HG03565 (cell line): ENCODE measurements at regions not wholly inside any gene's neighbourhood (a gene's known extent, or its start where the extent isn't known, plus 50 kb on each side); places are given as distances from the start of the nearest gene placed in this dataset.
"Not testable (repeated sequence)": the region's sequence is repeated elsewhere in the genome, so short reads cannot be mapped to it uniquely, and the experiment has no call there.

ENCODE experiments used
- ATAC-seq: cut with Tn5 transposase; IDR thresholded peaks from one replicate; pipeline ENCODE4 v1.9.1; 2021; ENCODE audit warnings: mild to moderate bottlenecking, moderate library complexity; ENCODE audit not compliant: unreplicated experiment

DNA sequence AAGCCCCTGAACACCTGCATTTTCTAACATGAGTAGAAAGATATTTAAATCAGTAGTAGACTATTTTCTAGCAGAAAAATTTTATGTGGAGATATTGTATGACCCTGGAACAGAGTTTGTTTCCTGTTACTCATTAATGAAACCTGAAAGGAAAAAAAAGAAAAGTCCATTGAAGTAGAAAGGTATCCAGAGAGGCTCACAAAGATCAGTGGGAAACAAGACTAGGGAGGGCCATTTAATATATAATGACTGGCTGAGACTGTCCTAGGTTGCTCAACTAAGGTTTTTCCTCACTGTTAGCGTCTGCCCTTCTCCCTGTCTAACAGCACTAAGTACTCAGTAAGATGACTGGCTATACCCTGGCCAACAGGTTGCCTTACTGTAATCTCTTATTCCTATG, 788.6 kb downstream of the GLUD2 start:
- no peak for ATAC-seq

DNA sequence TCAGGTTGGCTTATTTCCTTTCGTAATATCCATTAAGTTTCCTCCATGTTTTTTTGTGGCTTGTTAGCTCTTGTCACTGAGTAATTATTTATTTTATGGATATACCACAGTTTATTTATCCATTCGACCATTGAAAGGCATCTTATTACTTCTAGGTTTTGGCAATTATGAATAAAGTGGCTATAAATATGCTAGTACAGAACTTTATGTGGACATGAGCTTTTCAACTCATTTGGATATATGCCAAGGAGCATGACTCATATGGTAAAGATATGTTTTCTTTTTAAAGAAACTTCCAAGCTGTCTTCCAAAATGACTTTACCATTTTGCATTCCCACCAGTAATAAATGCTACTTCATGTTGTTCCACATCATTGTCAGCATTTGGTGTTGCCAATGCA, 803.6 kb downstream of the GLUD2 start:
- ATAC-seq: no peak

DNA sequence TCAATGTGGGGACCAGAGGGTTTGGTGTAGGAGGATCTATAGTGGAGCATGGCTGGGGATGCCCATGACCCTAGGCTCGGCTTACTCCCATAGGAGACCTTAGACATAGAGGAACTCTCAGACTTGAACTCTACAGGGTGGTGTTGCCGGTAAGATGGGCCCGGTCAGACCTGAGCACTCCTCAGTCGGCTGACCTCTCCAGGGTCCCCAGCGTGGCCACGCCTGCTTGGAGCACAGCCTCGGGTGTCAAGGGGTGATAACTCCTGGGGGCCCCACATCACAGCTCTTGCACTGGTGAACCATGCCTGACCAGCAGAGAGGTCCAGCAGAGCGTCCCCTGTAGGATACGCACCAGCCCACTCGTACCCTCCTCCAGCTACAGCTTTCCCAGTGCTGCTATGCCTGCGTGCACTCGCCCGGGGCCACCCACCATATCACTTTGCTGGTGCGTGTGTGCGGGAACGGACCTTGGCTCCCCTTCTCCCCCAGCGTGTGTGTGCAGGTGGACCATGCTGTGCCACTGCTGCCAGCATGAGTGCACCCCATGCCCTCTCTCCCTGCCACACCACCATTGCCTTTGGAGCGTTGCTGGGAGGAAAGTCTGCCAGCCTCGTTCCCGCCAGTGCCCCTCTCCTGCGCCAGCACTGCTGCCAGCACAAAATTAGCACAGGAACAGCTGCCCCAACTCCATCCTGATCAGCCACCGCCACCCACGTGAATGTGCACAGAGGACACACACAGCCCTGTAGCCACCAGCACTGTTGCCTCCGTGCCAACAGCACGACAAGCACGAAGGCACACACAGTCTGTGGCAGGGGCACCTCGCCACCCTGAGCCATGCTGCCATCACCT, 806.6 kb downstream of the GLUD2 start:
- no peak for ATAC-seq

DNA sequence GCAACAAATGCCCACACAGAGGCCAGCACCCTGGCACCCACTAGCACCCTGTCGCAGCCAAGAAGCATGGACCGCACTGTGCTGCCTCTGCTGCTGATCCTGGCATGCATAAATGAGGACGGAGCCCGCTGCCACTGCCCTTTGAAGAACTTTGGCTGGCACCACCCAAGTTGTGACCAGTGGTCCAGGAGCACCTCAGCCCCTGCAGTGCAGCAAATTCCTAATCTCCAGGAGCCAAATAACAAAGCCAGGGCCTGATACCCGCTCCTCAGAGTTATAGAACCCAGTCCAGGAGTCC, 807.2 kb downstream of the GLUD2 start:
- no peak for ATAC-seq

GRCh38 chrX:121858867-121859647, 811.6 kb downstream of the GLUD2 start:
- no peak for ATAC-seq

- no peak for ATAC-seq
Observed at GRCh38 chrX:121863976-121864375, 816.6 kb downstream of the GLUD2 start.

GRCh38 chrX:121864561-121864960, 817.2 kb downstream of the GLUD2 start:
- ATAC-seq: no peak

- ATAC-seq: no peak
Observed at GRCh38 chrX:121869876-121870477, 822.6 kb downstream of the GLUD2 start.

GRCh38 chrX:121871122-121871521, 823.7 kb downstream of the GLUD2 start:
- no peak for ATAC-seq

GRCh38 chrX:121876305-121876704, 828.9 kb downstream of the GLUD2 start:
- ATAC-seq: no peak

- ATAC-seq: not testable (repeated sequence)
Observed at GRCh38 chrX:121877337-121877736, 829.9 kb downstream of the GLUD2 start.

DNA sequence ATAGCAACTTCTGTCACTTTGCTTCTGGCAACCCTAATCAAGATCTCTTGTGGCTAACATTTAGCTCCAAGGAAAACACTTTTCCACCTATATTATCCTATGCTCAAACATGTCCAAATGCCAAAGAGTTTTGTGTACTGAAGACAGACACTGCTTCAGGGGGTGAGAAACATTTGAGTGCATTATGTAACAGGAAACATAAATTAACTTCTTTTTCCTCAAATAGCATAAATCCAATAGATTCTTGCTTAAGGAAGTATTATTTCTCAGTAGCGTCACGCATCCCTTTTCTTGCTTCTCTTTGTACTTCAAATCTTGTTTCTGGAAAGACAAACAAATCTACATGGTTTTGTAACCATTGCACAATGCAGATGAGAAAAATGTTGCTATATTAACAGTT, 839.1 kb downstream of the GLUD2 start:
- no peak for ATAC-seq

DNA sequence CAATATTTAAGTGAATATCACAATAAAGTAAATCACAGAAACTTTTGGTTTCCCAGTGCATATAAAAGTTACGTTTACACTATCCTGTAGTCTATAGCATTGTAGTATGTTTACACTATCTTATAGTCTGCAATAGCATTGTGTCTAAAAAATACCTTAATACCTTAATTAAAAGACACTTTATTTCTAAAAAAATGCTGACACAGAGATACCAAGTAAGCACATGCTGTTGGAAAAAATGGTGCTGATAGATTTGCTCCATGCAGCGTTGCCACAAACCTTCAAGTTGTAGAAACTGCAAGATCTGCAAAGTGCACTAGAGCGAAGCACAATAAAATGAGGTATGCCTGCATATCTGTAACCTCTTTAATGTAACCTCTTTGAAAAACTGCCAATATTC, 847.3 kb downstream of the GLUD2 start:
- no peak for ATAC-seq

GRCh38 chrX:121902463-121902862, 855.1 kb downstream of the GLUD2 start:
- ATAC-seq: no peak

DNA sequence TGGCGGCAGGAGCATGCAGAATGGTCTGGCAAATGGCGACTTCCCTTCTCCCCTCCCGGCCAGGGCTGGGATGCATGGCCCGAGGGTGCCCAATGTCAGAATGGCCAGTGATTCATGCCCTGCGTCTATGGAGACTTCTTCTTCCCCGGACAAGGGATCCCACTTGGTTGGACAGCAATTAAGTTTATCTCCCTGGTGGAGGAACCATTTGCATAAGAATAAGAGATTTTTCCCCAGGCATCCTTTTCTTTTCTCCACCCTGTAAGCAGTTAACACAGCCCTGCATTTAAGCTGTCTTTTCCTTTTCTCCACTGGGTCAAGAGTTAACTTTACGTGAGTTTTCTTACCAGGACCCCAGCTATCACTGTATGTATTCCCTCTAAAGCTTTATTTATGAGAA, 856.6 kb downstream of the GLUD2 start:
- no peak for ATAC-seq

DNA sequence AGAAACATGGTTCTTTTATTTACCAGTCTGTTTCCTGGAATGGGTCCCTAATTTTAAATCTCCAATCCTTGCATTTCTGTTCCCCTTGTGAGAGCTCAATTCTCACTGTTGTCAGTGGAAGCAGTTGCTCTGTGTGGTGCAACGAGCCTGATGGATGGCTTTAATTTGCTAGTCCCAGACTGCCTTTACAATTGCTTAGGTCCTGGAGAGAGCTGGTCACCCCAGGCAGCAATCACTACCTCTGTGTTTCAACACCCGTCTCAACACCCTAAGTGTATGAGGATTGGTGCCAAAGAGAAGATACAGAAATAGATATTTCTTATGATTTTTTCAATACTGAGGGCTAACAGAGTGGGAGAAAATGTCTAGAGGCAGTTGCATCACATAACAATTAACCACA, 873.8 kb downstream of the GLUD2 start:
- ATAC-seq: no peak

- ATAC-seq: no peak
Observed at GRCh38 chrX:121931567-121931966, 884.2 kb downstream of the GLUD2 start.

- ATAC-seq: no peak
Observed at GRCh38 chrX:121932688-121933087, 885.3 kb downstream of the GLUD2 start.

- ATAC-seq: no peak
Observed at GRCh38 chrX:121949041-121949760, 901.8 kb downstream of the GLUD2 start.

DNA sequence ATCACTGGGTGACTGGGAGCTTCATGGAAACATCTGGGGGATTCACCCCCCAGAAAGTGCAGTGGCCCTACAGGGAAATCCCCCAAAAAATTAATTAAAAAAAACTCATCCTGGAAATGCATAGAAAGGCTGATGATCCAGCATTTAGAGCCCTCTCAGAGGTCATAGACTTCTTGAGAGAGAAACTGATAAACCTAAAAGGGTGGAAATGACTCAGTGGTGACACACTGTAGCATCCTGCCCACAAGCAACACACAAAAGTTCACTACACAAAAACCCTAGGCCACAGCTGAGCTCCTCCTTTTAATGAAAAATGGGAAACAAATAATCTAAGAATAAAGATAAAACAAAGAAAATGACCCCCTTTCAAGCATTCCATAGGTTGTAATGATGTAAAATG, 911.5 kb downstream of the GLUD2 start:
- no peak for ATAC-seq

GRCh38 chrX:121975671-121976070, 928.3 kb downstream of the GLUD2 start:
- ATAC-seq: no peak
